ENCODE measurements at regions not wholly inside any gene's neighbourhood (a gene's known extent, or its start where the extent isn't known, plus 50 kb on each side); places are given as distances from the start of the nearest gene placed in this dataset.

DNA sequence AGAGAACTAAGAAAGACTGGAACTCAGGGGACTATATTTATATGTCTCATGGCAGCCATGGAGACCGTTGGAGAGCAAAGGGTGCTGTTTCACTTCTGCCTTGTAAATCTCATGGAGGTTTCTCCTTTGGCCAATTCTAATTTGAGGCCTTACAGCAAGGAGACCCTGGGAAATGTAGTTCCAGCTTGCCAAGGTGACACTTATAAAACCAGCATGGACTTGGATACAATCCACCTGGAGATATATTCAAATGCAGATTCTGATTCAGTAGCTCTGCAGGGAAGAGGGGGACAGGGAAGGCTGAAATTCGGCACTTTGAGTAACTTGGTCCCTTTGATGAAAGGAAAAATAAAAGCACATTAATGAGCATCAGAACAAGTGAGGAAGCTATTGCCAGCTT lies 90.0 kb downstream of the OXGR1 start:
- no TSS peak for BruUV-seq (replicated peaks)
- TF ChIP-seq, protein P1, sequence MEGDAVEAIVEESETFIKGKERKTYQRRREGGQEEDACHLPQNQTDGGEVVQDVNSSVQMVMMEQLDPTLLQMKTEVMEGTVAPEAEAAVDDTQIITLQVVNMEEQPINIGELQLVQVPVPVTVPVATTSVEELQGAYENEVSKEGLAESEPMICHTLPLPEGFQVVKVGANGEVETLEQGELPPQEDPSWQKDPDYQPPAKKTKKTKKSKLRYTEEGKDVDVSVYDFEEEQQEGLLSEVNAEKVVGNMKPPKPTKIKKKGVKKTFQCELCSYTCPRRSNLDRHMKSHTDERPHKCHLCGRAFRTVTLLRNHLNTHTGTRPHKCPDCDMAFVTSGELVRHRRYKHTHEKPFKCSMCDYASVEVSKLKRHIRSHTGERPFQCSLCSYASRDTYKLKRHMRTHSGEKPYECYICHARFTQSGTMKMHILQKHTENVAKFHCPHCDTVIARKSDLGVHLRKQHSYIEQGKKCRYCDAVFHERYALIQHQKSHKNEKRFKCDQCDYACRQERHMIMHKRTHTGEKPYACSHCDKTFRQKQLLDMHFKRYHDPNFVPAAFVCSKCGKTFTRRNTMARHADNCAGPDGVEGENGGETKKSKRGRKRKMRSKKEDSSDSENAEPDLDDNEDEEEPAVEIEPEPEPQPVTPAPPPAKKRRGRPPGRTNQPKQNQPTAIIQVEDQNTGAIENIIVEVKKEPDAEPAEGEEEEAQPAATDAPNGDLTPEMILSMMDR (IDR thresholded peaks at IDR 0.05; ENCODE audit: unreplicated experiment) = no peak
- intact Hi-C loops (cut with micrococcal nuclease) = no loop called here
- DNase-seq (ENCODE audit: unreplicated experiment) = no peak
- Mint-ChIP-seq H3K9me3 (ENCODE audit: unreplicated experiment) (no peaks in the 10 kb centered on the region), H3K27ac (ENCODE audit: low read depth, unreplicated experiment) (no peak overlapping the region), H3K27me3 (ENCODE audit: insufficient read depth, unreplicated experiment) (no peaks in the 10 kb centered on the region), H3K4me3 (ENCODE audit: unreplicated experiment) (no peak overlapping the region), H3K4me1 (ENCODE audit: insufficient read depth, unreplicated experiment) (no peaks in the 10 kb centered on the region), H3K36me3 (ENCODE audit: insufficient read depth, unreplicated experiment) (no peaks in the 10 kb centered on the region)
- CTCF ChIA-PET = interaction anchor here (3.3 kb wide), 1 partner anchor 54 kb away, joined by 16 read pairs; no protein-coding TSS in a partner anchor
- POLR2A ChIA-PET = no interaction called here

- Mint-ChIP-seq H3K4me3 (ENCODE audit: unreplicated experiment) (no peak overlapping the region), H3K4me1 (ENCODE audit: insufficient read depth, unreplicated experiment) (no peaks in the 10 kb centered on the region), H3K27ac (ENCODE audit: low read depth, unreplicated experiment) (no peak overlapping the region), H3K9me3 (ENCODE audit: unreplicated experiment) (no peaks in the 10 kb centered on the region), H3K36me3 (ENCODE audit: insufficient read depth, unreplicated experiment) (no peaks in the 10 kb centered on the region), H3K27me3 (ENCODE audit: insufficient read depth, unreplicated experiment) (no peaks in the 10 kb centered on the region)
- BruUV-seq (replicated peaks) = no TSS peak
- CTCF ChIA-PET = interaction anchor here (3.3 kb wide), 1 partner anchor 55 kb away, joined by 16 read pairs; no protein-coding TSS in a partner anchor
- TF ChIP-seq, protein P1 (IDR thresholded peaks at IDR 0.05; ENCODE audit: unreplicated experiment) = no peak
- POLR2A ChIA-PET = no interaction called here
- no peak for DNase-seq (ENCODE audit: unreplicated experiment)
- intact Hi-C loops (cut with micrococcal nuclease) = no loop called here
These were observed 91.2 kb downstream of the OXGR1 start for GRCh38 chr13:96903085-96903484.

- no TSS peak for BruUV-seq (replicated peaks)
- no peaks in the 10 kb centered on the region for H3K27me3 Mint-ChIP-seq (ENCODE audit: insufficient read depth, unreplicated experiment)
- TF ChIP-seq, protein P1 (IDR thresholded peaks at IDR 0.05; ENCODE audit: unreplicated experiment) = no peak
- no peaks in the 10 kb centered on the region for H3K4me1 Mint-ChIP-seq (ENCODE audit: insufficient read depth, unreplicated experiment)
- H3K4me3 Mint-ChIP-seq (ENCODE audit: unreplicated experiment) = no peak overlapping the region
- H3K9me3 Mint-ChIP-seq (ENCODE audit: unreplicated experiment) = peaks cover 4% of the 10 kb centered on the region
- no peaks in the 10 kb centered on the region for H3K36me3 Mint-ChIP-seq (ENCODE audit: insufficient read depth, unreplicated experiment)
- CTCF ChIA-PET = interaction anchor here (0.9 to 1.2 kb wide), 2 partner anchors 57 to 80 kb away, joined by 4 to 5 read pairs; no protein-coding TSS in a partner anchor
- DNase-seq (ENCODE audit: unreplicated experiment) = no peak
- intact Hi-C loops (cut with micrococcal nuclease) = no loop called here
- no peak overlapping the region for H3K27ac Mint-ChIP-seq (ENCODE audit: low read depth, unreplicated experiment)
- POLR2A ChIA-PET = no interaction called here
These were observed 93.3 kb downstream of the OXGR1 start for GRCh38 chr13:96900986-96901385.

DNA sequence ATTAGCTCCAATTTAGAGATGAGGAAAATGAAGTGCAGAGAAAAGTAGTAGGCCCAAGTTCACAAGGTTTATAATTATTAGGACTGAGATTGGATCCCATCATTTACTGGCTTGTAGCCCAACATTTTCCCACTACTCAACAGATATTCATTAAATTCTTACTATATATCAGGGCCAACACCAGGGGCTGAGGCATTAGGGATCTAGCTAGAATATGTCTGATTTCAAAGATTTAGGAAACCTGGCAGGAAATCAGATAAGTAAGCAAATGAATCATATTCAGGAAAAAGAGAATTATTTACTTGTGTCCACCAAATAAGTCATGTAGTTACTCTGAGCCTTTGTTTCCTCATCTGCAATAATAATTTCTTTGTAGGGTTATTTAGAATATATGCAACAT lies 94.3 kb downstream of the OXGR1 start:
- no peak for DNase-seq (ENCODE audit: unreplicated experiment)
- peaks cover 12% of the 10 kb centered on the region for H3K9me3 Mint-ChIP-seq (ENCODE audit: unreplicated experiment)
- POLR2A ChIA-PET = no interaction called here
- TF ChIP-seq, protein P1 (IDR thresholded peaks at IDR 0.05; ENCODE audit: unreplicated experiment) = no peak
- no peak overlapping the region for H3K4me3 Mint-ChIP-seq (ENCODE audit: unreplicated experiment)
- CTCF ChIA-PET = interaction anchor here (0.6 to 1.0 kb wide), 2 partner anchors 11 to 58 kb away, joined by 3 to 4 read pairs; no protein-coding TSS in a partner anchor
- H3K36me3 Mint-ChIP-seq (ENCODE audit: insufficient read depth, unreplicated experiment) = no peaks in the 10 kb centered on the region
- H3K27ac Mint-ChIP-seq (ENCODE audit: low read depth, unreplicated experiment) = no peak overlapping the region
- no peaks in the 10 kb centered on the region for H3K27me3 Mint-ChIP-seq (ENCODE audit: insufficient read depth, unreplicated experiment)
- H3K4me1 Mint-ChIP-seq (ENCODE audit: insufficient read depth, unreplicated experiment) = no peaks in the 10 kb centered on the region
- no TSS peak for BruUV-seq (replicated peaks)
- intact Hi-C loops (cut with micrococcal nuclease) = no loop called here

Measured in MCF 10A (cell line).